HG03439 (cell line): ENCODE measurements at regions not wholly inside any gene's neighbourhood (a gene's known extent, or its start where the extent isn't known, plus 50 kb on each side); places are given as distances from the start of the nearest gene placed in this dataset.

Experiments used
- ATAC-seq: cut with Tn5 transposase; IDR thresholded peaks from one replicate; pipeline ENCODE4 v1.9.1; 2021; ENCODE audit warnings: mild to moderate bottlenecking, moderate library complexity; ENCODE audit not compliant: unreplicated experiment

DNA sequence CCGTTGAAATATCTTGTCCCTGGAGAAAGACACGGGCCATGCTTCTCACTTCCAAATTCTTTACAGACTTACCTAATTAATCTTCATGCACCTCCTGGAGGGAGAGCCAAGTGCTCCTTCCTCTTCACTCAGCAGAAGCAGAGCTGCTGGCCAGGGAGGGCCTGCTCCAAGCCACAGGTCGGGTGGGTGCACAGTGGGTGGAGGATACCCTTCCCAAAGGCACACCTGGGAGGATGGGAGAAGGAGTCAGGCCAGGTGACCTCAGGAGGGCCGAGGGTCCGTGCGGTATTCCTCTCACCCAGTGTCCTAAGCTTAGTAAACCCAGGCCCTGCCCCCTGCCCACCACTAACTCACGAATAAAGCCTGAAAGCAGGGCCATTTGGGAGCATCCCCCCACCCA, 171.3 kb upstream of the RPL38 start:
- ATAC-seq = no peak

- ATAC-seq = no peak
Measured at GRCh38 chr17:74037320-74037719, 166.2 kb upstream of the RPL38 start.

- ATAC-seq = no peak
Measured at GRCh38 chr17:74040291-74040690, 163.2 kb upstream of the RPL38 start.

GRCh38 chr17:74040729-74041128, 162.7 kb upstream of the RPL38 start:
- no peak for ATAC-seq

- ATAC-seq = no peak
Measured at GRCh38 chr17:74041869-74042640, 161.4 kb upstream of the RPL38 start.

GRCh38 chr17:74042744-74043486, 160.6 kb upstream of the RPL38 start:
- no peak for ATAC-seq

- ATAC-seq = no peak
Measured at GRCh38 chr17:74043976-74044375, 159.5 kb upstream of the RPL38 start.

DNA sequence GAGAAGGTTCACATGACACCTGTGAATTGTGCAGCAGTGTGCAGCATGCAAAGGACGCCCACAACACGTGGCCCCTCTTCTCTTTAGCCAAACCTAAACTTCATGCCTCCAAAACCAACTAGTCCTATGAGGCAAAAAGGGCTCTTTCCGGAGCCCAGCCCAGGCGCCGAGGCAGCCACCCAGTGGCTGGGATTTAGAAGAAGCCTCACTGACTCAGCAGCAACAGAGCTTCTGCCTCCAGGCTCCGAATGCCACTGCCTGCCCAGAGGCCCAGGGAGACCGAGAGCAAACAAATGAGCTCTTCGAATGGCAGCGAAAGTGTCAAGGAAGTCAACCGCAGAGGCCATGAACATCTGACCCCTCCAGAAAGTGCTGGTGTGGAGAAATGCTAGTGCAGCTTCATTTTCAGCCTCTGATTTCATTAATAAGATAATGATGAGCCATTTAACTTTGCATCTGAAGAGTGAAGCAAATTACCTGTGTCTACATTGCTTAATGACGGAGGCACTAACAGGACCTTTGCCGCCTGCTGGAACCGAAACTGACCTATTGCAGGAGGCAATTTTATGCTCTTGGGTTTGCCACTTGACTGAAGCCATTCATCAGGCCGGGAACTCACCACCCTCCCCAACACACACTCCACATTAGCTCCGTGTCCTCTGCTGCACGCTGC, 157.7 kb upstream of the RPL38 start:
- ATAC-seq = no peak

- no peak for ATAC-seq
Measured at GRCh38 chr17:74049167-74049966, 154.1 kb upstream of the RPL38 start.

DNA sequence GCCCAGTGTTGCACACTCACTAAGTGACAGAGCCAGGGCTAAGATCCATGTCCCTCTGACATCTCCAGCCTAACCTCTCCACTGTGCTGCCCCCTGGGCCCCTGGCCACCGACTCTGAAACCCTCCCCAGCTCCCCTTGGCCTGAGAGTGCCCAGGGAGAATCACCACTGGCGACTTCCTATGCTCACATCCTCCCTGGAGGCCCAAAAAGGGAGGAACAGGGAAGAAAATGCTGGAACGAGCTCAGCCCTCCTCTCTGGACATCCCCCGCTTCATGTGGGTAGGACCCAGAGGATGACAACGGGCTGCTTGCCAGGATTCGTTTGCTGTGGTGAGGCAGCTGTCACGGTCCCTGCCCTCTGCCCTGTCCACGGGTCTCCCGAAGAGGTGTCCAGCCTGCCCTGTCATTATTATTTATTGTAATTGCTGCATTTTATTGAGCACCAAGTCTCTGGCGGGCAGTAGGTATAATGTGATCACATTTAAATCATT, 153.5 kb upstream of the RPL38 start:
- no peak for ATAC-seq

- ATAC-seq = no peak
Measured at GRCh38 chr17:74051348-74051747, 152.1 kb upstream of the RPL38 start.

DNA sequence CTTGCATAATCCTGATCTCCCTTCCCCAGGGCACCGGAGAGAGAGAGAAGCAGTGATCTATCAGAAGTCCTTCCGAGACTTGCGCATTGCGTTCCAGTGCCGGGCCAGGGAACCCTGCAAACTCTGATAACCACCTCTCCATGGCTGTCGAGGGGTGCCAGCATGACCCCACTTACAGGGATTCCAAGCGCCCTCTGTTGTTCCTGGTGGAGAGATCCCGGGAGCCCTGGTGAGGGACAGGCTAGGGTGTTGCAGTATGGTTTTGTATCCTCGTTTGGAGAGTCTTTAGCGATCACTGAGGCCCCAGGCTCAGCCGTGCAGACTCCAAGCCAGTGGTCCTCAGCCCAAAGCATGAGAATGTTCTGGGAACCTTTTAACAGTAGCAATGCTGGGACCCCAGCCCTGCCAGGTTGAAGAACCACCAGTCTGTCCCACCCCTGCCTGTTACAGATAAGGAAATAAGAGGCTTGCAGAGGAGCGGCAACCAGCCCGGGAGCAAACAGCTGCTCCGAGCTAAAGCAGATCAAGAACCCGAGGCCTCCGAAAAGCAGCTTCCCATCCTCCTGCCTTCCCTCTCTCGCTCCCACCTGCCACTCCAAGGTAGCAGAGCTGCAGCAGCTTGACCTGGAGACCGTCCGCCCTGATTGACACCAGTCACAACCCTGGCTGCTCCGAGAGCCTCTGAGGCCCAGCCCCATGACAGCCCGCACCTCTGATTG, 150.3 kb upstream of the RPL38 start:
- no peak for ATAC-seq

- no peak for ATAC-seq
Measured at GRCh38 chr17:74053712-74054078, 149.8 kb upstream of the RPL38 start.

DNA sequence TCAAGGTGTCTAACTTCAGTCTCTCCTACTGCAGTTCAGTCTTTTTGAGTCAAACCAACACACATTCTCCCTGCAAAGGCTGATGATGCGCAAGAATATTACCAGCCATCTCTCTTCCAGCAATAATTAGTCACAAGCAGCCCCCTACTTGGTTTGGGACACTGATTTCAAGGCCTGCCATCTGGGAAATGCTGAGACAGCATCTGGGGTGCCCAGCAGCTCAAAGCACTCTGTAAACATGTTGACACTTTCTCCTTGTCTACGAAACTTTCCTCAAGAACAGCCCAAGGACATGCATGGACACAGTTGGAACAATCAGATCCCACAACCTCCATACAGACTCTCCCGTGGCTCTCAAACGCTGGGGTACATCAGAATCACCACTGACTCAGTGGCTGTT, 149.2 kb upstream of the RPL38 start:
- ATAC-seq = no peak

DNA sequence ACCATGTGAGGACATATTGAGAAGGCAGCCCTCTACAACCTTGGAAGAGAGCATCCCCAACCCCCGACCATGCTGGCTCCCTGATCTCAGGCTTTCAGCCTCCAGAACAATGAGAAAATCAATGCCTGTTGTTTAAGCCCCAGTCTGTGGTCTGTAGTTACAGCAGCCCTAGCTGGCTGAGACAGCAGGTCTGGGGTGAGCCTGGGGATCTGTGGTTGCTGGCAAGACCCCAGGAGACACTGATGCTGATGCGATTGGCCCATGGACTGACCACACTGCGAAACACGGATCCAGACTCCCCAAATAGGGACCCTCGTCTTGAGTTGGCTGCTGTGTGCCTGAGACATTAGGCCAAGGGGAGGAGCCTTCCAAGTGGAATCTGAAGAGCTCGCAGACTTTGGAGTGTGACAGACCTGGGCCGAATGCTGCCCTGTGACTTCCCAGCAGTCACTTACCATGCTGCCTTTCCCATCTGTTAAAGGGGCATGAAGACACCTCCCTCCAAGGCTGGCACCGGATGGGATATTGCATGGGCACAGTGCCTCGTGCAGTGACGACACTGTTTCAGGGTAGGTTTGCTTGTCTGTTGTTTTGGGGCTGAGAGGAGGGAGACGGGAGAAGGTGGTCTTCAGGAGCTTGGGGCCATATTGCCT, 147.8 kb upstream of the RPL38 start:
- ATAC-seq = no peak

GRCh38 chr17:74059479-74060240, 143.8 kb upstream of the RPL38 start:
- no peak for ATAC-seq

DNA sequence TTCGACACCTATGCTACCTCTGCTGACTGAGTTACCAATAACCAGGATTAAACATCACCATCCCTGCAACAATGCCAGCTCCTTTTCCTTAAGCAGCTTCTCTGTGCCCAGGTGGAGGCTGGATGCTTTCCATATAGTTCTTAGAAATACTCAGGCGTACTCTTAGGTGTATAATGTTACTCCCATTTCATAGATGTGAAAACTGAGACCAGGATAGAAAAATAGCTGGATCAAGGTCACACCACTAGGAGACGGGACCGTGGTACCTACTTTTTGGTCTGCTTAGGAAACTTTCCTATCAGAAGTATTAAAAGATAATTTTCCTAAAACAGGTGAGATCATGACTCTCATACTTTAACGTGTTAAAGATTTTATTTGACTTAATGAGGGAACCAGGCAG, 141.7 kb upstream of the RPL38 start:
- no peak for ATAC-seq

- no peak for ATAC-seq
Measured at GRCh38 chr17:74062234-74062633, 141.2 kb upstream of the RPL38 start.

DNA sequence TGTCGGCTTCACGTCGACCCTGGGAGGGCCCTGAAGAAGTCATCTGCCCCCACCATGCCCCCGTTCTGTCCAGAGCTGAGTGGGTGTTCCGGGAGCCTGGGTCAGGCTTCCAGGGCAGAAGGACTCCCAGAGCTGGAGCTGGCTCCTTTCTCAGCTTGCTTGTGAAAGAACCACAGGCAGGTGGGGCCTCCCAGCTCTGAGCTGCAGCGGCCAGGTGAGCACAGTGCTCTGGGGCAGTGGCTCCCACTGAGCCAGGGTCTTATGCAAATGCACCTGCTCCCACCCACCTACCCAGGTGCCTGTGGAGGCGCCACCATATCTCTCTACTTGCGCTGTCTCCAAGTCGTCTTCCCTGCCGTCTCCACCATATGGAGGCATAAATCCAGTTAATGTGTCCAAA, 140.0 kb upstream of the RPL38 start:
- ATAC-seq = no peak
